ENCODE measurements at regions not wholly inside any gene's neighbourhood (a gene's known extent, or its start where the extent isn't known, plus 50 kb on each side); places are given as distances from the start of the nearest gene placed in this dataset. TPM values are rescaled to one million over a fixed set of nuclear protein-coding genes. Genes with fewer than 3 reads are reported as not detected.

GRCh38 chr4:117984366-117984680 is 50.0 kb upstream of the NDST3 start:
- Histone ChIP-seq H3K9me3 (replicated peaks; ENCODE audit: control insufficient read depth, insufficient read depth, low read length) (no peaks in the 10 kb centered on the region), H3K4me3 (replicated peaks in 1 of 3; ENCODE audit: insufficient read depth in 1 of 3, low read depth in 1 of 3, low read length in 3 of 3) (no peak overlapping the region), H3K4me2 (ENCODE audit: insufficient read depth, low read length) (no peak overlapping the region), H4K20me1 (replicated peaks; ENCODE audit: control insufficient read depth, extremely low read depth, insufficient read depth, low read length) (no peaks in the 10 kb centered on the region), H2AFZ (ENCODE audit: low read depth, low read length) (no peak overlapping the region), H3K36me3 (ENCODE audit: control insufficient read depth in 2 of 2, extremely low read depth in 1 of 2, insufficient read depth in 2 of 2, low read length in 2 of 2) (no peaks in the 10 kb centered on the region), H3K27me3 (ENCODE audit: control insufficient read depth in 2 of 2, insufficient read depth in 2 of 2, low read length in 2 of 2) (no peaks in the 10 kb centered on the region), H3K4me1 (ENCODE audit: control insufficient read depth, extremely low read depth, insufficient read depth, low read length) (no peaks in the 10 kb centered on the region), H3K79me2 (ENCODE audit: control insufficient read depth, insufficient read depth, low read length) (no peaks in the 10 kb centered on the region), H3K27ac (ENCODE audit: insufficient read depth, low read depth, low read length) (no peak overlapping the region), H3K9ac (replicated peaks; ENCODE audit: extremely low read depth, insufficient read depth, low read length) (no peak overlapping the region), H3K9me1 (replicated peaks; ENCODE audit: control insufficient read depth, extremely low read depth, insufficient read depth, low read length) (no peaks in the 10 kb centered on the region)
- DNase-seq (ENCODE audit: low read depth, low spot score) (no peak), FAIRE-seq (no peak)
- ChIA-PET POLR2A (no interaction called here), CTCF (no interaction called here)
- intact Hi-C loops (cut with micrococcal nuclease), result no loop called here
- dilution Hi-C loops (cut with MboI; ENCODE audit: extremely low pct_ligation_motif_present, low sequenced_read_pairs), result no loop called here
- no TSS peak for BruUV-seq (replicated peaks)
- TF ChIP-seq MYC (IDR thresholded peaks at IDR 0.05; ENCODE audit: low read depth, low read length) (no peak), POLR2A (IDR thresholded peaks at IDR 0.05; ENCODE audit: low read depth, low read length) (no peak), JUN (IDR thresholded peaks at IDR 0.05; ENCODE audit: borderline replicate concordance, insufficient read depth, insufficient read length, low read depth) (no peak), GATA2 (IDR thresholded peaks at IDR 0.05; ENCODE audit: insufficient read depth, insufficient read length, low read depth, low read length) (no peak)

Small RNA genes in the stretch of these regions (small RNA-seq; reads per million reads assigned to genes)
- not detected for gene AC107399.1 (ENCODE audit: insufficient read depth, insufficient read length, low read depth, low replicate concordance)
